Chondrocyte (in vitro differentiated cells): ENCODE measurements at regions not wholly inside any gene's neighbourhood (a gene's known extent, or its start where the extent isn't known, plus 50 kb on each side); places are given as distances from the start of the nearest gene placed in this dataset.
A peak's percentile ranks its signal among the peaks of the same experiment; 100 is the strongest.

Experiments used
- DNase-seq: peaks from one replicate; pipeline ENCODE4 v3.0.0; 2021; ENCODE audit warnings: mixed read lengths, low spot score
- H3K27ac Mint-ChIP-seq: one replicate; pipeline ENCODE4 v1.8.0; 2021; ENCODE audit warnings: mild to moderate bottlenecking, moderate library complexity, mixed read lengths; ENCODE audit not compliant: unreplicated experiment
- H3K27me3 Mint-ChIP-seq: 2 replicates; pipeline ENCODE4 v1.8.0; 2021; ENCODE audit warnings: low read depth, mixed read lengths
- H3K36me3 Mint-ChIP-seq: 2 replicates; pipeline ENCODE4 v1.8.0; 2021; ENCODE audit warnings: low read depth, mixed read lengths
- H3K4me1 Mint-ChIP-seq: 2 replicates; pipeline ENCODE4 v1.8.0; 2021; ENCODE audit warnings: low read depth, mild to moderate bottlenecking, mixed read lengths
- H3K4me3 Mint-ChIP-seq: one replicate; pipeline ENCODE4 v1.8.0; 2021; ENCODE audit warnings: mild to moderate bottlenecking, moderate library complexity, mixed read lengths; ENCODE audit not compliant: unreplicated experiment
- H3K9me3 Mint-ChIP-seq: 2 replicates; pipeline ENCODE4 v1.8.0; 2021; ENCODE audit warnings: low read depth, mixed read lengths
- TF ChIP-seq, protein P1 (sequence below): fragments of 200-600 bp; sonication (generic); IDR thresholded peaks from 2 replicates; pipeline ENCODE4 v1.5.0; 2021; ENCODE audit warnings: antibody characterized with exemption, mild to moderate bottlenecking, moderate library complexity

GRCh38 chr10:88115968-88116367 is 252.5 kb downstream of the PTEN start:
- no peaks in the 10 kb centered on the region for H3K4me1 Mint-ChIP-seq
- H3K27ac Mint-ChIP-seq, result no peak overlapping the region
- H3K4me3 Mint-ChIP-seq, result no peak overlapping the region
- H3K9me3 Mint-ChIP-seq, result no peaks in the 10 kb centered on the region
- TF ChIP-seq, protein P1, sequence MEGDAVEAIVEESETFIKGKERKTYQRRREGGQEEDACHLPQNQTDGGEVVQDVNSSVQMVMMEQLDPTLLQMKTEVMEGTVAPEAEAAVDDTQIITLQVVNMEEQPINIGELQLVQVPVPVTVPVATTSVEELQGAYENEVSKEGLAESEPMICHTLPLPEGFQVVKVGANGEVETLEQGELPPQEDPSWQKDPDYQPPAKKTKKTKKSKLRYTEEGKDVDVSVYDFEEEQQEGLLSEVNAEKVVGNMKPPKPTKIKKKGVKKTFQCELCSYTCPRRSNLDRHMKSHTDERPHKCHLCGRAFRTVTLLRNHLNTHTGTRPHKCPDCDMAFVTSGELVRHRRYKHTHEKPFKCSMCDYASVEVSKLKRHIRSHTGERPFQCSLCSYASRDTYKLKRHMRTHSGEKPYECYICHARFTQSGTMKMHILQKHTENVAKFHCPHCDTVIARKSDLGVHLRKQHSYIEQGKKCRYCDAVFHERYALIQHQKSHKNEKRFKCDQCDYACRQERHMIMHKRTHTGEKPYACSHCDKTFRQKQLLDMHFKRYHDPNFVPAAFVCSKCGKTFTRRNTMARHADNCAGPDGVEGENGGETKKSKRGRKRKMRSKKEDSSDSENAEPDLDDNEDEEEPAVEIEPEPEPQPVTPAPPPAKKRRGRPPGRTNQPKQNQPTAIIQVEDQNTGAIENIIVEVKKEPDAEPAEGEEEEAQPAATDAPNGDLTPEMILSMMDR, result no peak
- H3K36me3 Mint-ChIP-seq, result no peaks in the 10 kb centered on the region
- H3K27me3 Mint-ChIP-seq, result no peaks in the 10 kb centered on the region
- DNase-seq, result no peak

DNA sequence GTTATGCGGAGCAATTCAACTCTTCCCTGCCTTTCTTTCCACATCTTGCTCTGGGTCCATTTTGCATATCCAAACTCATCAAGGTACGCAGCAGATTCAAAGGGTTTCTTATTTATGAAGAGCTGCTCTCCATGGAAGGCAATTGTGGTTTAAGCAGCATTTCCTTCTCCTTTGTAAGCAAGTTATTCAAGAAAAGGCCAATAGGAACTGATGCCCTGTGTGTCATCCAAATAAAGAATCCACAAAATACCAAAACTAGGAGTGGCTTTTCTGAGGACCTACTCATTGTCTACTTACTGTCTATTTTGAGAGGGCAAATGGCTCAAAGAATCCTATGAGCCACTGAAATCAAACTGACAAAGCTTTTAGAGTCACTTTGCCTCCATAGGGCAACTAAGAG is 253.1 kb downstream of the PTEN start:
- no peak for DNase-seq
- H3K27me3 Mint-ChIP-seq, result no peaks in the 10 kb centered on the region

DNA sequence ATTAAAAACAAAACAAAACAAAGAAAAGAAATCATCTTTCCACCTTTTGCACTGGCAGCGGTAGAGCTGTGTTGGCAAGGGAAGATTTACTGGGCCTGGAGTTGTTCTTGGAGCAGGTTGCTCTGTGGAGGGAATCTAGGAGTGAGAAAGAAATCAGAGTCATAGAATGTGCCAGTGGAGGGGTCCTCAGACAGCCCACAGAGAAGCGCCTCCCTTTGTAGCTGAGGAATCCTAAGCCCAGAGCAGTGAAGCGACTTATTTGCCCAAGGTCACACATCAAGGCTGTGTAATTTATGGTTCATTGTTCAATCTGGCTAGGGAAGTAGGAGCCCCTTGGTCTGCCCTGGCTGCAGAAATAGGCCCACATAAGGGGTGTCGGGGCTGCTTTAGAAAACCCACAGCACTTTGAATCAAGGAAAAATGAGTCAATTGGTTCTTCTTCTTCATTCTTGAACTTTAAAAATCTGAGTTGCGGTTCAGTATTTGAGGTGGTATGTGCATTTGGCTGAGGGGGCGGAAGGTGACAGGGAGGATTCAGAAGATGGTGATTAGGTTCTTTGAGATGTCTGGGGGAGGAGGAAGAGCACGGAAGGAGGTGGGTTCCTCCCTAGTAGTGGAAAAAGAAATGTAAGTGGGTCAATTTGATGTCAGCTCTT is 253.7 kb downstream of the PTEN start:
- DNase-seq, result no peak
- Mint-ChIP-seq H3K36me3 (no peaks in the 10 kb centered on the region), H3K27me3 (no peaks in the 10 kb centered on the region), H3K4me3 (no peak overlapping the region), H3K9me3 (no peaks in the 10 kb centered on the region), H3K27ac (no peak overlapping the region), H3K4me1 (no peaks in the 10 kb centered on the region)
- TF ChIP-seq, protein P1, result no peak

More for the DNA sequence above, 253.1 kb downstream of the PTEN start:
- TF ChIP-seq, protein P1, result no peak
- no peaks in the 10 kb centered on the region for H3K36me3 Mint-ChIP-seq
- H3K9me3 Mint-ChIP-seq, result no peaks in the 10 kb centered on the region
- H3K4me3 Mint-ChIP-seq, result no peak overlapping the region
- H3K4me1 Mint-ChIP-seq, result no peaks in the 10 kb centered on the region
- no peak overlapping the region for H3K27ac Mint-ChIP-seq

DNA sequence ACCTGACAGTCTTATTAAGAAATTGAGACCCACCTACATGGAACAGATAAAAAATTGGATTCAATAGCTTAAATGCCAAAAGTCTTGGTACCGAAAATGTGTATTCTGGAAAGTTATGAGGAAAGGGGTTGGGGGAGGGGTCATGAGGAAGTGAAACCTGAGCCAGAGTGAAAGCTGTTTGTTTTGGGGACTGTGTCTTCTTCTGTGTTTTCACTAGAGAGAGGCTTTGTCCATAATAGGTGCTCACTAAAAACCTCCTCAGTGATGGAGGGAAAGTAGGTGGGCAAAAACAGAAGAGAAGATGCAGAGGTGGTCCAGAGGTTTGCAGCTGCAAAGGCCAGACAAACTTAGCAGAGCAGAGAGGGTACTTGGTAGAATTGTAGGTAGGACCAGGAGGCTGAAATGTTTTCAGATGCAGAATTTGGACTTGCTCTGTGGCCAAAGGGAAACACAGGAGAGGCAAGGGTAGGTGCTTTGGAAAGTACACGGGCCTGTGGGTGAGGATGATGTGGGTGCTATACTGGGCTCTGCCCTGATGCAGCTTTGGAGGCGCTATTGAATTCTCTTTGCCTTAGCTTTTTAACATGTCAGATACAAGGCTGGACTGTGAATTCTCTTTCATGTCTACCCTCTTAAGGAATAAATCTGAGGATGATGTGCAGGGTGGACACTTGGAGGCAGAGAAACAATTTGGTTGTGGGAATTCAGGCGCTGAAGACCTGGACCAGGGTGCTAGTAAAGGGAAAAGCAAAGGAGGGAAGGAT is 254.6 kb downstream of the PTEN start:
- Mint-ChIP-seq H3K36me3 (no peaks in the 10 kb centered on the region), H3K4me3 (no peak overlapping the region), H3K9me3 (no peaks in the 10 kb centered on the region), H3K4me1 (no peaks in the 10 kb centered on the region), H3K27ac (no peak overlapping the region), H3K27me3 (no peaks in the 10 kb centered on the region)
- TF ChIP-seq, protein P1, result peak; percentile 38
- DNase-seq, result no peak

GRCh38 chr10:88118729-88119128 is 255.3 kb downstream of the PTEN start:
- TF ChIP-seq, protein P1, result no peak

More at GRCh38 chr10:88118729-88119128, 255.3 kb downstream of the PTEN start:
- Mint-ChIP-seq H3K36me3 (no peaks in the 10 kb centered on the region), H3K27ac (no peak overlapping the region), H3K9me3 (no peaks in the 10 kb centered on the region), H3K4me3 (no peak overlapping the region), H3K27me3 (no peaks in the 10 kb centered on the region), H3K4me1 (no peaks in the 10 kb centered on the region)
- DNase-seq, result no peak
